DND-41 (cell line): ENCODE measurements at regions not wholly inside any gene's neighbourhood (a gene's known extent, or its start where the extent isn't known, plus 50 kb on each side); places are given as distances from the start of the nearest gene placed in this dataset.
"Not testable (repeated sequence)": the region's sequence is repeated elsewhere in the genome, so short reads cannot be mapped to it uniquely, and the experiment has no call there.

Experiments used
- ATAC-seq: fragments of 200-7000 bp; cut with Tn5 transposase; 3 replicates; pipeline ENCODE4 v1.9.1; 2021; ENCODE audit warnings: low read depth; ENCODE audit not compliant: insufficient read depth
- DNase-seq: peaks from one replicate; pipeline ENCODE4 v3.0.0-alpha.2; 2020
- H2AFZ ChIP-seq: 2 replicates; pipeline ENCODE4 v1.6.0; 2012; ENCODE audit warnings: low read depth, low read length
- H3K27ac ChIP-seq: 2 replicates; pipeline ENCODE4 v1.5.1; 2012; ENCODE audit warnings: low read length, inconsistent platforms
- H3K27me3 ChIP-seq: fragments of 200-600 bp; sonication (generic); 2 replicates; pipeline ENCODE4 v1.6.0; 2012; ENCODE audit warnings: low read length, mild to moderate bottlenecking, inconsistent platforms; ENCODE audit not compliant: insufficient read depth, poor library complexity
- H3K36me3 ChIP-seq: 2 replicates; pipeline ENCODE4 v1.5.1; 2012; ENCODE audit warnings: low read length, inconsistent platforms; ENCODE audit not compliant: insufficient read depth
- H3K4me1 ChIP-seq: 2 replicates; pipeline ENCODE4 v1.5.1; 2012; ENCODE audit warnings: mild to moderate bottlenecking, low read length; ENCODE audit not compliant: insufficient read depth
- H3K4me2 ChIP-seq: 2 replicates; pipeline ENCODE4 v1.6.0; 2012; ENCODE audit warnings: mild to moderate bottlenecking, moderate library complexity, low read length, inconsistent platforms; ENCODE audit not compliant: insufficient read depth
- H3K4me3 ChIP-seq, 2 experiments: fragments of 200-600 bp in 1 of 2; shearing (Covaris generic) in 1 of 2; 2 replicates each; pipeline ENCODE4 v1.5.1; 2012 to 2016; ENCODE audit warnings: inconsistent platforms in 2 of 2, low read length in 2 of 2, mild to moderate bottlenecking in 2 of 2, low read depth in 1 of 2, moderate library complexity in 1 of 2
- H3K79me2 ChIP-seq: 2 replicates; pipeline ENCODE4 v1.6.0; 2012; ENCODE audit warnings: low read length, inconsistent platforms; ENCODE audit not compliant: insufficient read depth
- H3K9ac ChIP-seq: 2 replicates; pipeline ENCODE4 v1.6.0; 2012; ENCODE audit warnings: low read depth, mild to moderate bottlenecking, inconsistent platforms, low read length, moderate library complexity
- H3K9me3 ChIP-seq: 2 replicates; pipeline ENCODE4 v1.5.1; 2012; ENCODE audit warnings: low read length, moderate library complexity, mild to moderate bottlenecking, inconsistent platforms; ENCODE audit not compliant: insufficient read depth, severe bottlenecking
- H4K20me1 ChIP-seq: 2 replicates; pipeline ENCODE4 v1.6.0; 2012; ENCODE audit warnings: low read length; ENCODE audit not compliant: insufficient read depth
- CTCF ChIP-seq: IDR thresholded peaks from 2 replicates; pipeline ENCODE4 v1.5.1; 2012; ENCODE audit warnings: borderline replicate concordance, low read length, moderate library complexity, mild to moderate bottlenecking; ENCODE audit not compliant: poor library complexity, severe bottlenecking; ENCODE audit errors: extremely low read depth
- EZH2 ChIP-seq: IDR thresholded peaks from 3 replicates; pipeline ENCODE4 v1.6.1; 2012; ENCODE audit warnings: borderline replicate concordance, low read depth, mild to moderate bottlenecking, moderate library complexity, low read length, inconsistent platforms; ENCODE audit not compliant: severe bottlenecking

DNA sequence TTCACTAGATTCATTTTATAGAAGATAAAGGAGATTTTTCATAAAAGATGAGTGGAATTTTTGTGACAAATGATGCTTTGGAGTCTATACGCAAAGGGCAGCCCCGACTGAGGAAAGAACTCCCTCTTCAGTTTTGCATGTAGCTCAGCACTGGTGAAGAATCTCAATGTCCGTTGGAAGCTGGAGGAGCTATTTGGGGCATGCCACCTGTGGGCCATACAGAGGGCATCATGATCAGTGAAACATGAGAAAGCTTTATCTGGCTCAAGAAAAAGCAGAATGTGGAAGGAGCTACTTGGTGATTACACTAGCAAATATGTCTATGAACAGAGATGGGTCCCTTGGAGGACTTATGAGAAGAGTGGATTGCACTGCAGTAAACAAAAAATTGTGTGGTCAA is 1359.3 kb downstream of the REEP3 start:
- Histone ChIP-seq H3K4me2 (no peak overlapping the region), H3K27me3 (no peaks in the 10 kb centered on the region), H3K4me3 (no peak overlapping the region), H4K20me1 (no peaks in the 10 kb centered on the region), H3K9me3 (no peaks in the 10 kb centered on the region), H2AFZ (no peak overlapping the region), H3K36me3 (no peaks in the 10 kb centered on the region), H3K27ac (no peak overlapping the region), H3K4me1 (no peaks in the 10 kb centered on the region), H3K79me2 (no peaks in the 10 kb centered on the region), H3K9ac (no peak overlapping the region)
- ATAC-seq: no peak
- TF ChIP-seq CTCF: no peak
- TF ChIP-seq EZH2: no peak
- no peak for DNase-seq

DNA sequence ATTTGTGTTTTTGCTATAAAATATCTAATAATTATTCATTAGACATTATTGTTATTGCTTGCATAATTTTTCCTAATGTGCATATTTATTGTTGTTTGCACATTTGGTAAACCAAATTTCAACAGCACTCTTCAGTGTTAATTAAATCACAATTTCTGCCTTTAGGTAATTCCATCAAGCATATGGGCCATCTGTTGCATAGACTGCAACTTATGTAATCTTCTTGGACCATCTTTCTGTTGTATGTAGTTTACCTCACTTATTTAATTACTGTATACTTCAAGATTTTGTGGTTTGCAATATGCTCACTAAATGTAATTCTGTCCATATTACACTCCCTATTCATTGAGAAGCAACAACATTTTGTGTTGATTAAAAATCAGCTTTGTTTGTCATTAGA is 1360.1 kb downstream of the REEP3 start:
- no peak overlapping the region for H3K27ac ChIP-seq
- H3K9me3 ChIP-seq: no peaks in the 10 kb centered on the region
- H3K4me1 ChIP-seq: no peaks in the 10 kb centered on the region
- TF ChIP-seq CTCF (no peak), EZH2 (no peak)
- no peaks in the 10 kb centered on the region for H3K27me3 ChIP-seq
- H4K20me1 ChIP-seq: no peaks in the 10 kb centered on the region
- no peak overlapping the region for H3K4me3 ChIP-seq
- H2AFZ ChIP-seq: no peak overlapping the region
- no peaks in the 10 kb centered on the region for H3K79me2 ChIP-seq
- DNase-seq (no peak), ATAC-seq (no peak)
- no peak overlapping the region for H3K4me2 ChIP-seq
- no peaks in the 10 kb centered on the region for H3K36me3 ChIP-seq
- H3K9ac ChIP-seq: no peak overlapping the region

DNA sequence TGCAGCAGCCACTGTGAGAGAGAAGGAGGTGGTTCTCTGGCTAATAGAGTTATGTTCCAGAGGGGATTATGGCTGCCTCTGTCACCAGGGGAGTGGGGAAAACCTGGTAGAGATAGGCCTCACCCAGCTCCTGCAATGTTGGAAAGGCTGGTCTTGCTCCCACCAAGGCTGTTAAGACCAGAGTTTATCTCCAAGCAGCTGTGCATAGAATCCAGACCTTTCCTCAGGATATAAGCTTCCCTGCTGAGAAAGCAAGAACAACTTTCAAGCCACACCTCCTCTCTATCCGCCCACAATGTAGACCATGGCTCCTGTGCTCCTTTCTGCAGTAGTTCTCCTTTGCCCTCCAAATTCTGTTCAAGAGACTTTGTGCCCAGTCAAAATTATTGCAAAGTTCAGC is 1375.4 kb downstream of the REEP3 start:
- Histone ChIP-seq H2AFZ (no peak overlapping the region), H3K9ac (no peak overlapping the region), H3K27me3 (no peaks in the 10 kb centered on the region), H3K4me2 (no peak overlapping the region), H3K79me2 (no peaks in the 10 kb centered on the region), H3K9me3 (no peaks in the 10 kb centered on the region), H3K4me3 (no peak overlapping the region), H4K20me1 (no peaks in the 10 kb centered on the region), H3K36me3 (no peaks in the 10 kb centered on the region), H3K27ac (no peak overlapping the region), H3K4me1 (no peaks in the 10 kb centered on the region)
- no peak for DNase-seq
- ATAC-seq: no peak
- TF ChIP-seq CTCF (no peak), EZH2 (no peak)

DNA sequence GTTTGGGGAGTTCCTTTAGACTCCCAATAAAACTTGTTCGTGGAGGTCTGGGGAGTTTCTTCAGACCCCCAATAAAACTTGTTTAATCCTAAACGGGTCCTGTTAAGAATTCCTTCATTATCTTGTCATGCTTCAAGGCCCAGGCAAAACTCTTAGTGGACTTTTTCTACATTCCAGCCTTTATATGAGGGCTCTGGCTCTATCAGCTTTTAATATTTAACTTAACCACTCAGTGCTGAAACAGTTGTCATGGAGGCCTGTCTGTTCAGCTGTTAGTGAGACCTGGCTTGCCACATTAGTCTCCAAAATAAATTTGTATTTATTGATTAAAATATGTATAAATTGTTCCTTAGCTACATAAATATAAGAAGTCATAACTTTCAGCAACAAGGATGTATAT is 1385.1 kb downstream of the REEP3 start:
- not testable (repeated sequence) for H3K27ac ChIP-seq, H3K4me2 ChIP-seq, DNase-seq, H3K9me3 ChIP-seq, H3K4me1 ChIP-seq, H3K27me3 ChIP-seq, H3K36me3 ChIP-seq, H3K4me3 ChIP-seq, ATAC-seq, H4K20me1 ChIP-seq, H3K79me2 ChIP-seq, H3K9ac ChIP-seq, H2AFZ ChIP-seq

DNA sequence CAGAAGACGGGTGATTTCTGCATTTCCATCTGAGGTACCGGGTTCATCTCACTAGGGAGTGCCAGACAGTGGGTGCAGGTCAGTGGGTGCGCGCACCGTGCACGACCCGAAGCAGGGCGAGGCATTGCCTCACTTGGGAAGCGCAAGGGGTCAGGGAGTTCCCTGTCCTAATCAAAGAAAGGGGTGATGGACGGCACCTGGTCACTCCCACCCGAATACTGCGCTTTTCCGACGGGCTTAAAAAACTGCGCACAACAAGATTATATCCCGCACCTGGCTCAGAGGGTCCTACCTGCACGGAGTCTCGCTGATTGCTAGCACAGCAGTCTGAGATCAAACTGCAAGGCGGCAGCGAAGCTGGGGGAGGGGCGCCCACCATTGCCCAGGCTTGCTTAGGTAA is 1403.1 kb downstream of the REEP3 start:
- not testable (repeated sequence) for H3K9ac ChIP-seq, H2AFZ ChIP-seq, ATAC-seq, H3K27me3 ChIP-seq, H4K20me1 ChIP-seq, H3K4me1 ChIP-seq, DNase-seq, H3K36me3 ChIP-seq, H3K9me3 ChIP-seq, H3K27ac ChIP-seq, H3K4me2 ChIP-seq, H3K79me2 ChIP-seq, H3K4me3 ChIP-seq
